H9 (cell line): ENCODE measurements at regions not wholly inside any gene's neighbourhood (a gene's known extent, or its start where the extent isn't known, plus 50 kb on each side); places are given as distances from the start of the nearest gene placed in this dataset.
A peak's percentile ranks its signal among the peaks of the same experiment; 100 is the strongest.

ENCODE experiments used
- DNase-seq: peaks from one replicate; pipeline ENCODE4 v3.0.0-alpha.2; 2017
- H2AFZ ChIP-seq: one replicate; pipeline ENCODE4 v1.6.1; 2013; ENCODE audit warnings: mild to moderate bottlenecking, low read length, control low read depth, moderate library complexity
- H2AK5ac ChIP-seq: 2 replicates; pipeline ENCODE4 v1.6.1; 2013; ENCODE audit warnings: low read length, control low read depth, mixed read lengths; ENCODE audit not compliant: insufficient read length
- H2BK120ac ChIP-seq: one replicate; pipeline ENCODE4 v1.6.1; 2013; ENCODE audit warnings: low read depth, mild to moderate bottlenecking, low read length, control low read depth, inconsistent platforms; ENCODE audit not compliant: poor library complexity, severe bottlenecking
- H2BK12ac ChIP-seq: 2 replicates; pipeline ENCODE4 v1.6.1; 2013; ENCODE audit warnings: low read length, control low read depth, mixed read lengths, low read depth; ENCODE audit not compliant: insufficient read length
- H2BK15ac ChIP-seq: 2 replicates; pipeline ENCODE4 v1.6.1; 2013; ENCODE audit warnings: low read depth, low read length, control low read depth
- H2BK20ac ChIP-seq: one replicate; pipeline ENCODE4 v1.6.1; 2013; ENCODE audit warnings: low read depth, mild to moderate bottlenecking, low read length, control low read depth, inconsistent platforms; ENCODE audit not compliant: poor library complexity, severe bottlenecking
- H2BK5ac ChIP-seq: 2 replicates; pipeline ENCODE4 v1.6.1; 2013; ENCODE audit warnings: low read length, control low read depth, mixed read lengths; ENCODE audit not compliant: insufficient read length
- H3K14ac ChIP-seq: 2 replicates; pipeline ENCODE4 v1.6.1; 2013; ENCODE audit warnings: low read length, control low read depth; ENCODE audit not compliant: insufficient read depth
- H3K18ac ChIP-seq: 2 replicates; pipeline ENCODE4 v1.6.1; 2013; ENCODE audit warnings: low read depth, mild to moderate bottlenecking, mixed read lengths, low read length, control low read depth; ENCODE audit not compliant: insufficient read length
- H3K23ac ChIP-seq: 2 replicates; pipeline ENCODE4 v1.6.1; 2013; ENCODE audit warnings: low read length, control low read depth, mixed read lengths, low read depth; ENCODE audit not compliant: insufficient read length
- H3K23me2 ChIP-seq: 2 replicates; pipeline ENCODE4 v1.6.1; 2013; ENCODE audit warnings: low read depth, mild to moderate bottlenecking, mixed read lengths, low read length, control low read depth; ENCODE audit not compliant: insufficient read length, poor library complexity, severe bottlenecking
- H3K27ac ChIP-seq: 2 replicates; pipeline ENCODE4 v1.5.1; 2013; ENCODE audit warnings: low read length, control low read depth, mixed read lengths, low read depth; ENCODE audit not compliant: insufficient read length
- H3K27me3 ChIP-seq: 2 replicates; pipeline ENCODE4 v1.6.1; 2013; ENCODE audit warnings: low read length, control low read depth, inconsistent platforms; ENCODE audit not compliant: insufficient read depth
- H3K4ac ChIP-seq: 2 replicates; pipeline ENCODE4 v1.6.1; 2013; ENCODE audit warnings: low read depth, mild to moderate bottlenecking, control low read depth, inconsistent platforms, low read length, moderate library complexity
- H3K4me1 ChIP-seq: 2 replicates; pipeline ENCODE4 v1.6.1; 2013; ENCODE audit warnings: low read length, control low read depth, inconsistent platforms; ENCODE audit not compliant: insufficient read depth
- H3K4me2 ChIP-seq: 2 replicates; pipeline ENCODE4 v1.6.1; 2013; ENCODE audit warnings: low read length, control low read depth, mixed read lengths; ENCODE audit not compliant: insufficient read length, insufficient read depth
- H3K56ac ChIP-seq: 2 replicates; pipeline ENCODE4 v1.6.1; 2013; ENCODE audit warnings: low read depth, mild to moderate bottlenecking, mixed read lengths, low read length, control low read depth; ENCODE audit not compliant: insufficient read length
- H3K79me1 ChIP-seq: 2 replicates; pipeline ENCODE4 v1.6.1; 2013; ENCODE audit warnings: low read depth, mild to moderate bottlenecking, moderate library complexity, low read length, control low read depth, inconsistent platforms; ENCODE audit not compliant: insufficient read depth, poor library complexity, severe bottlenecking
- H3K79me2 ChIP-seq: 2 replicates; pipeline ENCODE4 v1.6.1; 2013; ENCODE audit warnings: low read length, control low read depth, inconsistent platforms; ENCODE audit not compliant: insufficient read depth
- H3K9ac ChIP-seq: 2 replicates; pipeline ENCODE4 v1.6.1; 2013; ENCODE audit warnings: low read length, control low read depth, mixed read lengths; ENCODE audit not compliant: insufficient read length; ENCODE audit errors: extremely low read depth
- H3K9me3 ChIP-seq: one replicate; pipeline ENCODE4 v1.6.1; 2013; ENCODE audit warnings: low read depth, low read length, inconsistent platforms; ENCODE audit not compliant: control insufficient read depth
- H3T11ph ChIP-seq: one replicate; pipeline ENCODE4 v1.6.1; 2013; ENCODE audit warnings: mild to moderate bottlenecking, low read length, control low read depth, inconsistent platforms
- H4K20me1 ChIP-seq: one replicate; pipeline ENCODE4 v1.6.1; 2013; ENCODE audit not compliant: control insufficient read depth, insufficient read length, insufficient read depth
- H4K5ac ChIP-seq: 2 replicates; pipeline ENCODE4 v1.6.1; 2013; ENCODE audit warnings: low read depth, mild to moderate bottlenecking, mixed read lengths, low read length, control low read depth; ENCODE audit not compliant: insufficient read length
- H4K8ac ChIP-seq: replicated peaks from 2 replicates; pipeline ENCODE4 v1.6.1; 2013; ENCODE audit warnings: low read length, control low read depth, mixed read lengths, low read depth; ENCODE audit not compliant: insufficient read length
- H4K91ac ChIP-seq: 2 replicates; pipeline ENCODE4 v1.6.1; 2013; ENCODE audit warnings: low read depth, mild to moderate bottlenecking, moderate library complexity, mixed read lengths, low read length, control low read depth; ENCODE audit not compliant: insufficient read length
- H3K27ac Mint-ChIP-seq, 3 experiments: 2 replicates in 2 of 3; 3 replicates in 1 of 3; pipeline ENCODE4 v1.8.0; 2020 to 2021; ENCODE audit warnings: mixed read lengths in 3 of 3, mild to moderate bottlenecking in 1 of 3, moderate library complexity in 1 of 3
- H3K27me3 Mint-ChIP-seq: 2 replicates; pipeline ENCODE4 v1.8.0; 2021; ENCODE audit warnings: low read depth, mild to moderate bottlenecking, moderate library complexity, mixed read lengths
- H3K36me3 Mint-ChIP-seq, 3 experiments: 2 replicates in 2 of 3; 3 replicates in 1 of 3; pipeline ENCODE4 v1.8.0; 2020 to 2021; ENCODE audit warnings: low read depth in 3 of 3, mixed read lengths in 3 of 3; ENCODE audit not compliant: insufficient read depth in 1 of 3
- H3K4me1 Mint-ChIP-seq, 2 experiments: 2 replicates each; pipeline ENCODE4 v1.8.0; 2020; ENCODE audit warnings: mixed read lengths in 2 of 2
- H3K4me3 Mint-ChIP-seq, 2 experiments: 2 replicates in 1 of 2; 3 replicates in 1 of 2; pipeline ENCODE4 v1.8.0; 2020 to 2021; ENCODE audit warnings: mild to moderate bottlenecking in 2 of 2, mixed read lengths in 2 of 2, moderate library complexity in 1 of 2
- H3K9me3 Mint-ChIP-seq, 2 experiments: 2 replicates in 1 of 2; 3 replicates in 1 of 2; pipeline ENCODE4 v1.8.0; 2020; ENCODE audit warnings: mild to moderate bottlenecking in 2 of 2, mixed read lengths in 2 of 2, moderate library complexity in 1 of 2
- WGBS: extraction: QIAGEN DNeasy Blood & Tissue Kit; methylation state at CpG from one replicate; pipeline ENCODE4 v1.1.7; 2013; ENCODE audit warnings: missing lambda C conversion rate, low lambda C conversion rate, mixed read lengths; ENCODE audit not compliant: insufficient read length; ENCODE audit errors: extremely low coverage; 5-methylcytosine and 5-hydroxymethylcytosine counted together
- TF ChIP-seq, protein P1 (sequence below): fragments of 200-600 bp; sonication (generic); conservative IDR thresholded peaks from 3 replicates; pipeline ENCODE4 v1.8.0; 2021; ENCODE audit warnings: antibody characterized with exemption, mild to moderate bottlenecking

DNA sequence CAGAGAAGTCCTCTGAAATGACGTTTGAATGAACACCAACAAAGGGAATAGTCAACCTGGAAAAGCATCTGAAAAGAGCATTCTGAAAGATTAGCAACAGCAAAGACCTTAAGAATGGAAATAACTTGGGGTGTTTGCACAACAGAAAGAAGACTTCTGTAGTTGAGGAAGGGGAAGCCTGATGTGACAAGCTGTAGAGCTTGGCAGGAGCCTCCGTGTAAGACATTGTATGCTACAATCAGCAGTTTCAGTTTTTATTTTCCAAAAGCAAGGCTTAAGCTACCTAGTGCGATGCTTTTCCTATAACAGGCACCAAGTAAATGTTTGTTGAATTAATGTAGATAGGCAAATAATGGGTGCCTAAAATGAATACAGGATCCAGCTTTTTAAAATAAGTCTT, 484.0 kb downstream of the SPRY1 start:
- H3K27ac ChIP-seq, result no peak overlapping the region
- H3K79me2 ChIP-seq, result no peaks in the 10 kb centered on the region
- no peak overlapping the region for H2BK15ac ChIP-seq
- no peaks in the 10 kb centered on the region for H4K20me1 ChIP-seq
- Mint-ChIP-seq H3K9me3 (peaks cover 25 to 31% of the 10 kb centered on the region in 2 experiments), H3K27me3 (no peaks in the 10 kb centered on the region), H3K27ac (peak overlapping the region in 2 of 3 experiments; percentile 2 to 76; a peak in 2 of 7 replicates), H3K4me1 (peaks cover 8 to 9% of the 10 kb centered on the region in 2 experiments), H3K4me3 (no peak overlapping the region), H3K36me3 (peaks cover 9 to 35% (median 11%) of the 10 kb centered on the region in 3 experiments)
- H3K9me3 ChIP-seq, result no peaks in the 10 kb centered on the region
- no CpG with 5 or more reads among the region's 3 CpGs for WGBS
- H3K56ac ChIP-seq, result no peak overlapping the region
- no peak overlapping the region for H4K8ac ChIP-seq
- no peak overlapping the region for H3K9ac ChIP-seq
- no peak overlapping the region for H3K4me2 ChIP-seq
- no peak overlapping the region for H3T11ph ChIP-seq
- H3K23ac ChIP-seq, result no peak overlapping the region
- no peak overlapping the region for H2AK5ac ChIP-seq
- no peaks in the 10 kb centered on the region for H3K79me1 ChIP-seq
- no peak overlapping the region for H3K4ac ChIP-seq
- H3K4me1 ChIP-seq, result no peaks in the 10 kb centered on the region
- H2BK20ac ChIP-seq, result no peak overlapping the region
- no peak overlapping the region for H3K14ac ChIP-seq
- no peak overlapping the region for H2BK5ac ChIP-seq
- no peak overlapping the region for H2AFZ ChIP-seq
- no peak overlapping the region for H3K18ac ChIP-seq
- H3K23me2 ChIP-seq, result no peaks in the 10 kb centered on the region
- no peak overlapping the region for H2BK12ac ChIP-seq
- H2BK120ac ChIP-seq, result no peak overlapping the region
- DNase-seq, result no peak
- H3K27me3 ChIP-seq, result no peaks in the 10 kb centered on the region
- no peak overlapping the region for H4K91ac ChIP-seq
- TF ChIP-seq, protein P1, sequence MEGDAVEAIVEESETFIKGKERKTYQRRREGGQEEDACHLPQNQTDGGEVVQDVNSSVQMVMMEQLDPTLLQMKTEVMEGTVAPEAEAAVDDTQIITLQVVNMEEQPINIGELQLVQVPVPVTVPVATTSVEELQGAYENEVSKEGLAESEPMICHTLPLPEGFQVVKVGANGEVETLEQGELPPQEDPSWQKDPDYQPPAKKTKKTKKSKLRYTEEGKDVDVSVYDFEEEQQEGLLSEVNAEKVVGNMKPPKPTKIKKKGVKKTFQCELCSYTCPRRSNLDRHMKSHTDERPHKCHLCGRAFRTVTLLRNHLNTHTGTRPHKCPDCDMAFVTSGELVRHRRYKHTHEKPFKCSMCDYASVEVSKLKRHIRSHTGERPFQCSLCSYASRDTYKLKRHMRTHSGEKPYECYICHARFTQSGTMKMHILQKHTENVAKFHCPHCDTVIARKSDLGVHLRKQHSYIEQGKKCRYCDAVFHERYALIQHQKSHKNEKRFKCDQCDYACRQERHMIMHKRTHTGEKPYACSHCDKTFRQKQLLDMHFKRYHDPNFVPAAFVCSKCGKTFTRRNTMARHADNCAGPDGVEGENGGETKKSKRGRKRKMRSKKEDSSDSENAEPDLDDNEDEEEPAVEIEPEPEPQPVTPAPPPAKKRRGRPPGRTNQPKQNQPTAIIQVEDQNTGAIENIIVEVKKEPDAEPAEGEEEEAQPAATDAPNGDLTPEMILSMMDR, result no peak
- no peak overlapping the region for H4K5ac ChIP-seq
